Neural progenitor cell (in vitro differentiated cells): ENCODE measurements at regions not wholly inside any gene's neighbourhood (a gene's known extent, or its start where the extent isn't known, plus 50 kb on each side); places are given as distances from the start of the nearest gene placed in this dataset.

ENCODE experiments used
- DNase-seq: peaks from one replicate; pipeline ENCODE4 v3.0.0-alpha.2; 2016; ENCODE audit warnings: low spot score
- H2AFZ ChIP-seq: fragments of 200-600 bp; sonication (generic); replicated peaks from 2 replicates; pipeline ENCODE4 v1.6.1; 2016; ENCODE audit warnings: antibody characterized with exemption
- H3F3A ChIP-seq: fragments of 200-600 bp; sonication (generic); 2 replicates; pipeline ENCODE4 v1.6.1; 2016; ENCODE audit warnings: antibody characterized with exemption, low read depth
- H3K27ac ChIP-seq: fragments of 200-600 bp; sonication (generic); 2 replicates; pipeline ENCODE4 v1.5.1; 2016; ENCODE audit warnings: mild to moderate bottlenecking
- H3K27me3 ChIP-seq: fragments of 200-600 bp; sonication (generic); 2 replicates; pipeline ENCODE4 v1.6.1; 2016; ENCODE audit warnings: mild to moderate bottlenecking, moderate library complexity
- H3K36me3 ChIP-seq: fragments of 200-600 bp; sonication (generic); 2 replicates; pipeline ENCODE4 v1.5.1; 2016
- H3K4me1 ChIP-seq: fragments of 200-600 bp; sonication (generic); 2 replicates; pipeline ENCODE4 v1.6.1; 2016; ENCODE audit warnings: mixed run types
- H3K4me2 ChIP-seq: fragments of 200-600 bp; sonication (generic); 2 replicates; pipeline ENCODE4 v1.6.1; 2016
- H3K4me3 ChIP-seq: fragments of 200-600 bp; sonication (generic); 2 replicates; pipeline ENCODE4 v1.5.1; 2016
- H3K79me2 ChIP-seq: fragments of 200-600 bp; sonication (generic); 2 replicates; pipeline ENCODE4 v1.6.1; 2016; ENCODE audit warnings: low read depth
- H3K9ac ChIP-seq: fragments of 200-600 bp; sonication (generic); 2 replicates; pipeline ENCODE4 v1.6.1; 2016
- H3K9me3 ChIP-seq: fragments of 200-600 bp; sonication (generic); 2 replicates; pipeline ENCODE4 v1.5.1; 2016; ENCODE audit warnings: low read depth
- H4K20me1 ChIP-seq: fragments of 200-600 bp; sonication (generic); 2 replicates; pipeline ENCODE4 v1.6.1; 2016; ENCODE audit warnings: low read depth
- H3K27ac Mint-ChIP-seq: 3 replicates; pipeline ENCODE4 v1.8.0; 2021; ENCODE audit warnings: mixed read lengths
- H3K27me3 Mint-ChIP-seq: 2 replicates; pipeline ENCODE4 v1.8.0; 2022; ENCODE audit warnings: low read depth, mild to moderate bottlenecking, inconsistent platforms, moderate library complexity, mixed read lengths; ENCODE audit not compliant: insufficient read depth
- H3K36me3 Mint-ChIP-seq: 3 replicates; pipeline ENCODE4 v1.8.0; 2021; ENCODE audit warnings: mixed read lengths
- H3K4me1 Mint-ChIP-seq: 3 replicates; pipeline ENCODE4 v1.8.0; 2021; ENCODE audit warnings: mixed read lengths
- H3K4me3 Mint-ChIP-seq: 3 replicates; pipeline ENCODE4 v1.8.0; 2021; ENCODE audit warnings: mild to moderate bottlenecking, moderate library complexity, mixed read lengths
- H3K9me3 Mint-ChIP-seq: 3 replicates; pipeline ENCODE4 v1.8.0; 2020; ENCODE audit warnings: mixed read lengths
- EZH2 ChIP-seq: fragments of 200-600 bp; sonication (generic); IDR thresholded peaks from 2 replicates; pipeline ENCODE4 v1.6.1; 2017; ENCODE audit warnings: antibody characterized with exemption, mild to moderate bottlenecking, moderate library complexity
- EZH2phosphoT487 ChIP-seq: fragments of 200-600 bp; sonication (generic); IDR thresholded peaks from 2 replicates; pipeline ENCODE4 v1.6.1; 2017; ENCODE audit warnings: antibody characterized with exemption
- TF ChIP-seq, protein P1 (sequence below): fragments of 200-600 bp; sonication (generic); IDR thresholded peaks from 2 replicates; pipeline ENCODE4 v1.5.1; 2017; ENCODE audit warnings: antibody characterized with exemption, mild to moderate bottlenecking

DNA sequence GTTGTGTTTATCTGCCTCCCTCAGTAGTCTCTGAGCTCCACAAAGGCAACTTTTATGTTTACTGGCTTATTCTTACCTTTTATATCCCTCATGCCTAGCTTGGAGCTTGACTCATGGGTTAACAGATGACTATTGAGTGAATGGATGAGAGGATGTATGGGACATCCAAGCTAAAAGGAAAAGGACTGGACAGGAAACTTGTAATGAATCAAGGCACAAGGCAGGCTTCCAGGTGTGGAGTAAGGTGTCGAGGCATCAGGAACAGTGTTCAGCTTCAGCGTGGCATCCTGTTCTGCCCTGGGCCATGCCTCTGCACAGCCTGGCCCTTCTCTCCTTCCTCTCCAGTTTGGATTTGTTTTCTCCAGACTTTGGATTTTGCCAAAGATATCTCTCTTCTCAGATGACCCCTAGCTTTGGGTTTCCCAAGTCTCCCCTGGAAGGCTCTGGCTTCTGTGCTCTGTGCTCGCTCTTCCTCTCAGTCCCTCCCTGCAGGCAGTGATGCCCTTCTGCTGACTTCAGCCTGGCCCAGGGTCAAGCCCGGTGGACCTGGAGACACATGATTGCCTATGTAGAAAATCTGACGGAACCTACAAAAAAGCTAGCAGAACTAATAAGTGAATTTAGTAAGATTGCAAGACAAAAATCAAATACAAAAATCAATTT, 367.3 kb downstream of the CXCL12 start:
- Histone ChIP-seq H3K27ac (no peak overlapping the region), H4K20me1 (no peaks in the 10 kb centered on the region), H3K4me3 (no peak overlapping the region), H2AFZ (no peak overlapping the region), H3K79me2 (no peaks in the 10 kb centered on the region), H3K9ac (no peak overlapping the region), H3K4me2 (no peak overlapping the region), H3K9me3 (no peaks in the 10 kb centered on the region), H3K27me3 (no peaks in the 10 kb centered on the region), H3F3A (peaks cover 10% of the 10 kb centered on the region), H3K36me3 (no peaks in the 10 kb centered on the region), H3K4me1 (peaks cover 20% of the 10 kb centered on the region)
- no peak for TF ChIP-seq EZH2
- TF ChIP-seq, protein P1, sequence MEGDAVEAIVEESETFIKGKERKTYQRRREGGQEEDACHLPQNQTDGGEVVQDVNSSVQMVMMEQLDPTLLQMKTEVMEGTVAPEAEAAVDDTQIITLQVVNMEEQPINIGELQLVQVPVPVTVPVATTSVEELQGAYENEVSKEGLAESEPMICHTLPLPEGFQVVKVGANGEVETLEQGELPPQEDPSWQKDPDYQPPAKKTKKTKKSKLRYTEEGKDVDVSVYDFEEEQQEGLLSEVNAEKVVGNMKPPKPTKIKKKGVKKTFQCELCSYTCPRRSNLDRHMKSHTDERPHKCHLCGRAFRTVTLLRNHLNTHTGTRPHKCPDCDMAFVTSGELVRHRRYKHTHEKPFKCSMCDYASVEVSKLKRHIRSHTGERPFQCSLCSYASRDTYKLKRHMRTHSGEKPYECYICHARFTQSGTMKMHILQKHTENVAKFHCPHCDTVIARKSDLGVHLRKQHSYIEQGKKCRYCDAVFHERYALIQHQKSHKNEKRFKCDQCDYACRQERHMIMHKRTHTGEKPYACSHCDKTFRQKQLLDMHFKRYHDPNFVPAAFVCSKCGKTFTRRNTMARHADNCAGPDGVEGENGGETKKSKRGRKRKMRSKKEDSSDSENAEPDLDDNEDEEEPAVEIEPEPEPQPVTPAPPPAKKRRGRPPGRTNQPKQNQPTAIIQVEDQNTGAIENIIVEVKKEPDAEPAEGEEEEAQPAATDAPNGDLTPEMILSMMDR, result no peak
- TF ChIP-seq EZH2phosphoT487, result no peak
- peaks cover 7% of the 10 kb centered on the region for H3K27me3 Mint-ChIP-seq
- peaks cover 10% of the 10 kb centered on the region for H3K4me1 Mint-ChIP-seq
- no peak overlapping the region for H3K27ac Mint-ChIP-seq
- DNase-seq, result no peak
- no peak overlapping the region for H3K4me3 Mint-ChIP-seq
- no peaks in the 10 kb centered on the region for H3K36me3 Mint-ChIP-seq
- peaks cover 2% of the 10 kb centered on the region for H3K9me3 Mint-ChIP-seq

DNA sequence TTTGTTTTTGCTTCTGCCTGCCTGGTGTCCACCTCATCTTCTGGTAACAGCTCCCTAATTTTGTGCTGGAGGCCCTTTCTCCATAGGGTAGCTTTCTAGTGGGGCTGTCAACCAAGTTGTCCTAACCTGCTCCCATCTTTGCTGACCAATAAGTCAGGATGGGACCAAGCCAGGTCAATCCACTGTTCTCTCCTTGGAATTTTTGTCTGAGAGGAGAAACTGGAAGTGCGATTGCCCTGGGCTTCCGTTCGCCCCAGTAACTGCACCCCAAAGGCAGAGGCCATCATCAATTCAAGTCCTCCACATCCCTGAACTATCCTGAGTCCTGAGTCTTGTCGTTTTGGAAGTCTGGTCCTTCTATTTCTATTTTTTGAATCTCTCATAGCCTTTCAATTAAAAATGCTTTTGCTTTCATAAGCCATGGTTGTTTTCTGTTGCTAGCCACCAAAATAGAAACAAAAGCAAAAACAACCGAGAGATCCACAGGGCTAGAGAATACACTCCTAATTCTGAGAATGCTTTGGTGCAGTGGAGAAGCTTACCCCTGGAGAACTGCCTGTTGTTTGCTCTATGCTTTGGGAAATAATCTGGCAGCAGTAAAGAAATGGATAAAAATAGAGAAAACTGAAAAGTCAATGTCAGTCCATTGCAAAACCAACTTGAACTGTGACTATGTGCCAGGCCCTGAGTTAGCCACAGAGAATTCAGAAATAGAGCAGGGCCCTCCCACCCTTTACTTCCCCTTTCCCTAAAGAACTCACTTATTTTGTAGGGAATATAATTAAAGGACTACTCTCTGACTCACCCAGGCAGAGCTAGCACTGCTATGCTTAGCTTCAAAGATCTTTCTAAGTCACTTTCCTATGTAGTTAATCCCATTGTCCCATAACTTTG, 368.1 kb downstream of the CXCL12 start:
- no peak for DNase-seq
- Mint-ChIP-seq H3K27me3 (peaks cover 7% of the 10 kb centered on the region), H3K9me3 (peaks cover 2% of the 10 kb centered on the region), H3K27ac (no peak overlapping the region), H3K4me1 (peaks cover 12% of the 10 kb centered on the region), H3K4me3 (no peak overlapping the region), H3K36me3 (no peaks in the 10 kb centered on the region)
- TF ChIP-seq EZH2phosphoT487 (no peak), EZH2 (no peak)
- TF ChIP-seq, protein P1, result no peak
- no peaks in the 10 kb centered on the region for H3K27me3 ChIP-seq
- H3K9ac ChIP-seq, result no peak overlapping the region
- no peak overlapping the region for H3K4me2 ChIP-seq
- H3K27ac ChIP-seq, result no peak overlapping the region
- no peaks in the 10 kb centered on the region for H3K9me3 ChIP-seq
- no peak overlapping the region for H3K4me3 ChIP-seq
- peaks cover 6% of the 10 kb centered on the region for H3F3A ChIP-seq
- H3K36me3 ChIP-seq, result no peaks in the 10 kb centered on the region
- no peaks in the 10 kb centered on the region for H3K79me2 ChIP-seq
- no peak overlapping the region for H2AFZ ChIP-seq
- H3K4me1 ChIP-seq, result peaks cover 20% of the 10 kb centered on the region
- H4K20me1 ChIP-seq, result no peaks in the 10 kb centered on the region

DNA sequence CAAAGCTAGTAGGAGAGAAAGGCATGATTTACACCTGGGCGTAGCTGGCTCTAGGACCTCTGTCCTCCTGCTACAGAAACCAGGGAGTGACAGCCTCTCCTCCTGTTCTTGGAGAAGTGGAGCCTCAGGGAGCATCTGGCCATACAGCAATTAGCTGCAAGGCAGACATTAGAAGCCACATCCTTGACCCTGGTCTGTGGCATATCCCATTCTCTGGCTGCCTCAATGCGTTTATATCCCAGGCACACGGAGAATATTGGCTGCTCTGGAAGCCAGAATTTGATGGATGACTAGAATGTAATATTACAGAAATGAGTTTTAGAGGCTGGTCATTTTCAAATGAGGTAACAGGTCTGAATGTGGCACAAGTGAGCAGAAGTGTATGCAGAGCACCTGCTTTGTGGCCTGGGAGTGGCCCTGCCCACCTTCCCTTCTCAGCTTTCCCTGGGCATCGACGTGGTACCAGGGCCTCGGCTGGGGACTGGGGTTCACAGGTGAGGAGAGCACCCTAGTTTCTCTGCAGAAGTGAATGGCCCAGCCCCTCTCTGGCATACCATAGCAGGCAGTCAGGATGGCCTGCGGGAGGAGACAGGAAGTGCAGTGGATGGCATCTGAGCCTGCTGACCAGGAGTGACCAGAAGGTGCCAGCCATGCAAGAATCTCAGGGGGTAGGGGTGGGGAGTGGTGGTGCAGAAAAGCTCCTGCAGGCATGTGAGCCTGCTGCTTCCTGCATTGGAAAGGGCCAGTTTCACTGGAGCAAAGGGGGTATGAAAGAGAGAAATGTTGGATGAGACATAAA, 367.2 kb upstream of the ZNF32 start:
- no peaks in the 10 kb centered on the region for H3K79me2 ChIP-seq
- H3K4me3 Mint-ChIP-seq, result no peak overlapping the region
- no peaks in the 10 kb centered on the region for H3F3A ChIP-seq
- no peak overlapping the region for H3K9ac ChIP-seq
- no peaks in the 10 kb centered on the region for H3K36me3 Mint-ChIP-seq
- H3K27me3 ChIP-seq, result no peaks in the 10 kb centered on the region
- H3K4me3 ChIP-seq, result no peak overlapping the region
- no peaks in the 10 kb centered on the region for H4K20me1 ChIP-seq
- H3K9me3 Mint-ChIP-seq, result peaks cover 2% of the 10 kb centered on the region
- TF ChIP-seq, protein P1, result no peak
- TF ChIP-seq EZH2 (no peak), EZH2phosphoT487 (no peak)
- H2AFZ ChIP-seq, result no peak overlapping the region
- no peak overlapping the region for H3K27ac Mint-ChIP-seq
- H3K27ac ChIP-seq, result no peak overlapping the region
- H3K4me2 ChIP-seq, result no peak overlapping the region
- no peaks in the 10 kb centered on the region for H3K9me3 ChIP-seq
- H3K27me3 Mint-ChIP-seq, result peaks cover 7% of the 10 kb centered on the region
- no peak for DNase-seq
- H3K4me1 Mint-ChIP-seq, result peaks cover 18% of the 10 kb centered on the region
- no peaks in the 10 kb centered on the region for H3K36me3 ChIP-seq
- peaks cover 13% of the 10 kb centered on the region for H3K4me1 ChIP-seq
